Neuron (in vitro differentiated cells): ENCODE measurements at regions not wholly inside any gene's neighbourhood (a gene's known extent, or its start where the extent isn't known, plus 50 kb on each side); places are given as distances from the start of the nearest gene placed in this dataset.

Experiments used
- H2AFZ ChIP-seq: one replicate; pipeline ENCODE4 v1.6.1; 2013; ENCODE audit warnings: low read depth, mild to moderate bottlenecking, inconsistent platforms, low read length, moderate library complexity
- H3K27me3 ChIP-seq: one replicate; pipeline ENCODE4 v1.6.1; 2013; ENCODE audit warnings: low read length; ENCODE audit not compliant: insufficient read depth
- H3K36me3 ChIP-seq: one replicate; pipeline ENCODE4 v1.6.1; 2013; ENCODE audit warnings: low read length; ENCODE audit not compliant: insufficient read depth
- H3K4me1 ChIP-seq: one replicate; pipeline ENCODE4 v1.6.1; 2013; ENCODE audit warnings: low read length; ENCODE audit not compliant: insufficient read depth
- H3K4me3 ChIP-seq: 2 replicates; pipeline ENCODE4 v1.5.1; 2013; ENCODE audit warnings: mild to moderate bottlenecking, low read length, moderate library complexity
- H3K9me3 ChIP-seq: one replicate; pipeline ENCODE4 v1.6.1; 2013; ENCODE audit warnings: low read length

- no peak overlapping the region for H2AFZ ChIP-seq
- H3K27me3 ChIP-seq: no peaks in the 10 kb centered on the region
- H3K4me3 ChIP-seq: no peak overlapping the region
- no peaks in the 10 kb centered on the region for H3K36me3 ChIP-seq
- H3K4me1 ChIP-seq: peaks cover 33% of the 10 kb centered on the region
- H3K9me3 ChIP-seq: no peaks in the 10 kb centered on the region
Observed at GRCh38 chr13:30109471-30110135, 197.7 kb downstream of the KATNAL1 start.

GRCh38 chr13:30108913-30109237 is 198.5 kb downstream of the KATNAL1 start:
- Histone ChIP-seq H3K4me1 (peaks cover 27% of the 10 kb centered on the region), H3K27me3 (no peaks in the 10 kb centered on the region), H3K36me3 (no peaks in the 10 kb centered on the region), H3K4me3 (no peak overlapping the region), H3K9me3 (no peaks in the 10 kb centered on the region), H2AFZ (no peak overlapping the region)

DNA sequence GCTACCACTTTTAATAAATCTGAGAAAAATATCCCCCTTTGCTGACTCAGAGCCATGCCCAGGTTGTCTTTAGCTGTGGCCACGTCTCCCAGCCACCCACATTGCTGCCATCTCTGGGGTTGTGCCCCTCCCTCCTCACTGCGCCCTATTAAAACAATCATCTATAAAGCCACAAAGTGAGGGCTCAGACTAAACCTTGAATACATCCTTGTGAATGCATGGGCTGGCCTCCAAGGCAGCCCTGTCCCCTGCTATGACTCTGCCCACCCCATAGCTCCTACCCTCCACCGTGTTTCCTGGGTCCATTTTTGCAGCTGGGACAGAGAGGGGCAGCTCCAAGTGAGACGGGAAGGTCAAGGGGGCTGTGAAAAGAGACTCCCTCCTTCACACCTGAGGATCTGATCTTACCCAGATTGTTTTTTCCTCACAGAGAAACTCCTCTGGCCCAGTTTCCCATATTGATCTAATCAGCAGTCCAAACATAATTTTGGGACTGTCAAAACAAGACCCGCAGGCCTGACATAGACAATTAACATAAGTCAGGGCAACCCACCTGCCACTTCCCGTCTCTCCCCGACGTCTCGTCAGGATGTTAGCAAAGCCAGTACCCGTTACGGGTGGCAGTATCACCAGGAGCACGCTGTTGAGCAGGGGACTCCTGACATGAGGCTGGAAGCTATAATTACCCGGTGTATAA is 199.0 kb downstream of the KATNAL1 start:
- Histone ChIP-seq H3K27me3 (no peaks in the 10 kb centered on the region), H3K36me3 (no peaks in the 10 kb centered on the region)

DNA sequence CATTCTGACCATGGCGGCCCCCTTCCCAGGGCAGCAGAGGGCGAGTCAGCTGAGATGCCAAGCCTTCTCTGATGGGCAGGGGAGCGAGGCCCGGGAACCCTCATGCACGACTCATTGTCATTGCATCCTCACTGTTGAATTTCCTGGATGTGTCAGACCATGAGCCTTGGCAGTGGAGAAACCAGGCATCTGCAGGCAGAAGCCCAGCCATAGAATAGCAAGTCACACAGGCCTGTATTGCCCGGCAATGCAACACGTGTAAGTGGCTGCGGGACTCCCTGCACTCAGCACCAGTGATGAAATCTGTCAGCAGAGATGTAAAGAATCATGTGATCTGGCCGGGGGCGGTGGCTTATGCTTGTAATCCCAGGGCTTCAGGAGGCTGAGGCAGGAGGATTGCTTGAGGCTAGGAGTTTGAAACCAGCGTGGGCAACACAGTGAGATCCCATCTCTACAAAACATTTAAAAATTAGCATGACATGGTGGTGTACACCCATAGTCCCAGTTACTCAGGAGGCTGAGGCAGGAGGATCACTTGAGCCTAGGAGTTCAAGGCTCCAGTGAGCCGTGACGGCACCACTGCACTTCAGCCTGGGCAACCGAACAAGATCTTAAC is 199.7 kb downstream of the KATNAL1 start:
- Histone ChIP-seq H2AFZ (no peak overlapping the region), H3K9me3 (no peaks in the 10 kb centered on the region), H3K4me1 (peaks cover 19% of the 10 kb centered on the region), H3K4me3 (no peak overlapping the region), H3K27me3 (no peaks in the 10 kb centered on the region), H3K36me3 (no peaks in the 10 kb centered on the region)

More for the DNA sequence above, 199.0 kb downstream of the KATNAL1 start:
- Histone ChIP-seq H3K9me3 (no peaks in the 10 kb centered on the region), H2AFZ (no peak overlapping the region), H3K4me3 (no peak overlapping the region), H3K4me1 (peaks cover 22% of the 10 kb centered on the region)

GRCh38 chr13:30107121-30107520 is 200.2 kb downstream of the KATNAL1 start:
- no peak overlapping the region for H3K4me3 ChIP-seq
- H3K9me3 ChIP-seq: no peaks in the 10 kb centered on the region
- no peaks in the 10 kb centered on the region for H3K27me3 ChIP-seq

DNA sequence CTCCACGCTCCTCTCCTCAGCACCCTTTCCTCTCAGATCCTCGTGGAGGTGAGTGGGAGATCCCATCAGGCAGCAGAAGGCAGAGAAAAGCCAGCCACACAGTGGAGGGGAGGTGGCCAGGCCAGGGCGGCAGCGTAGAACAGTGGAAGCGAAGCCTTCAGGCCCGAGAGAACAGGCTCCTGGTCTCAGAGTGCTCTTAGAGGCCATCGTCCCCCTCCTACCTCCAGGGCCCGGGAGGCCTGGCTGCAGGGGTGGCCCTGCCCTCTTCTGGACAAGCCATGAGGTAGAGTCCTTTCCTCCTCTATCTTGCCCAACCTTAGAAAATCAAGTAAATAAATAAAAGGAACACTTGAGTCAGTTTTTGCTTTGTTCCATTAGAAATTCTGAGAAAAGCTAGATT is 202.0 kb downstream of the KATNAL1 start:
- Histone ChIP-seq H3K36me3 (no peaks in the 10 kb centered on the region), H3K27me3 (no peaks in the 10 kb centered on the region), H3K4me3 (no peak overlapping the region), H3K9me3 (no peaks in the 10 kb centered on the region), H3K4me1 (peaks cover 9% of the 10 kb centered on the region), H2AFZ (no peak overlapping the region)

More at GRCh38 chr13:30107121-30107520, 200.2 kb downstream of the KATNAL1 start:
- Histone ChIP-seq H3K36me3 (no peaks in the 10 kb centered on the region), H2AFZ (no peak overlapping the region), H3K4me1 (peaks cover 14% of the 10 kb centered on the region)

GRCh38 chr13:30103161-30103840 is 204.1 kb downstream of the KATNAL1 start:
- Histone ChIP-seq H3K36me3 (no peaks in the 10 kb centered on the region), H3K4me3 (no peak overlapping the region)

GRCh38 chr13:30100226-30100625 is 207.1 kb downstream of the KATNAL1 start:
- Histone ChIP-seq H3K4me3 (no peak overlapping the region), H2AFZ (no peak overlapping the region), H3K4me1 (no peaks in the 10 kb centered on the region), H3K27me3 (no peaks in the 10 kb centered on the region), H3K36me3 (no peaks in the 10 kb centered on the region), H3K9me3 (no peaks in the 10 kb centered on the region)

More at GRCh38 chr13:30103161-30103840, 204.1 kb downstream of the KATNAL1 start:
- no peaks in the 10 kb centered on the region for H3K9me3 ChIP-seq
- H3K27me3 ChIP-seq: no peaks in the 10 kb centered on the region
- H2AFZ ChIP-seq: no peak overlapping the region
- no peaks in the 10 kb centered on the region for H3K4me1 ChIP-seq

GRCh38 chr13:30097701-30098100 is 209.7 kb downstream of the KATNAL1 start:
- H3K4me3 ChIP-seq: no peak overlapping the region
- H2AFZ ChIP-seq: no peak overlapping the region
- H3K36me3 ChIP-seq: no peaks in the 10 kb centered on the region
- no peaks in the 10 kb centered on the region for H3K4me1 ChIP-seq
- no peaks in the 10 kb centered on the region for H3K9me3 ChIP-seq
- H3K27me3 ChIP-seq: no peaks in the 10 kb centered on the region

DNA sequence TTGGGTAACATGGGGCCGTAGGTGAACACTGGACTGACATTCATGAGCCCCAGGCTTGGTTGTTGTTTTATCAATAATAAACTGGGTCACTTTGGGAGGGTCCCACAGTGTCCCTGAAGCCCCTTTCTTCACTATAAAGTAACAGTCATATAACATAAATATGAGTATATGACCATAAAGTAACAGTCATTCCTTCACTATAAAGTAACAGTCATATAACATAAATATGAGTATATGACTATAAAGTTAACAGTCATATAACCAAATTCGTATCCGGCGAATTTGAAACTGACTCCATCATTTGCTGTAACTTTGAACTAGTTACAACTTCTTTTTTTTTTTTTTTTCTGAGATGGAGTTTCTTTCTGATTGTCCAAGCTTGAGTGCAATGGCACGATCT is 210.3 kb downstream of the KATNAL1 start:
- Histone ChIP-seq H3K36me3 (no peaks in the 10 kb centered on the region), H3K4me1 (no peaks in the 10 kb centered on the region), H2AFZ (no peak overlapping the region), H3K9me3 (no peaks in the 10 kb centered on the region), H3K4me3 (no peak overlapping the region), H3K27me3 (no peaks in the 10 kb centered on the region)

GRCh38 chr13:30094015-30094414 is 213.3 kb downstream of the KATNAL1 start:
- Histone ChIP-seq H3K27me3 (no peaks in the 10 kb centered on the region), H3K36me3 (no peaks in the 10 kb centered on the region), H3K4me1 (no peaks in the 10 kb centered on the region), H3K4me3 (no peak overlapping the region), H2AFZ (no peak overlapping the region), H3K9me3 (no peaks in the 10 kb centered on the region)

GRCh38 chr13:30093236-30093635 is 214.1 kb downstream of the KATNAL1 start:
- Histone ChIP-seq H3K4me1 (no peaks in the 10 kb centered on the region), H3K36me3 (no peaks in the 10 kb centered on the region), H3K4me3 (no peak overlapping the region), H3K27me3 (no peaks in the 10 kb centered on the region), H2AFZ (no peak overlapping the region), H3K9me3 (no peaks in the 10 kb centered on the region)

DNA sequence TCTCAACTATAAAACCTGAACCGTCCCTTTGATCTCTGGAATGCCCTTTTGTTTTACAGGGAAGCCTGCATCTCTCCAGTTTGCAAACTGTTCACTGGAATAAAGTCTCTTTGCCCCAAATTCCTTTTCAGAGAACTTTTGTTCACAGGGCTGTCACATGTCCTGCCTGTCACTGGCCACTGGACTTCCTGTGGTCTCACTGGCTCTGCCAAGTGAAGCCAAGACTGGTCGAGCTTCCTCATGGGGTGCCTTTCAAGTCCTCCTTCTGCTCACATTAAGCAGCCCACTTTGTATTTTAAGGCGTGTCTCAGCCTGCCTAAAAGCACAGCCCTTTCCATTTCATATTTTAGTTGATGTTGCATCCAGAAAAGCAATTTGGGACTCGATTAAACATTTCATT is 215.7 kb downstream of the KATNAL1 start:
- Histone ChIP-seq H3K27me3 (no peaks in the 10 kb centered on the region), H3K36me3 (no peaks in the 10 kb centered on the region), H3K9me3 (no peaks in the 10 kb centered on the region), H2AFZ (no peak overlapping the region), H3K4me1 (no peaks in the 10 kb centered on the region), H3K4me3 (no peak overlapping the region)
